ENCODE measurements at regions not wholly inside any gene's neighbourhood (a gene's known extent, or its start where the extent isn't known, plus 50 kb on each side); places are given as distances from the start of the nearest gene placed in this dataset.

- Mint-ChIP-seq H3K36me3 (ENCODE audit: low read depth) (no peaks in the 10 kb centered on the region), H3K27me3 (ENCODE audit: insufficient read depth) (no peaks in the 10 kb centered on the region), H3K4me3 (no peak overlapping the region), H3K9me3 (no peaks in the 10 kb centered on the region), H3K4me1 (no peaks in the 10 kb centered on the region), H3K27ac (no peak overlapping the region)
- no peak for DNase-seq
- Histone ChIP-seq H3K4me1 (ENCODE audit: control insufficient read depth, insufficient read depth, low read length) (no peaks in the 10 kb centered on the region), H3K9ac (ENCODE audit: extremely low read depth, low read length, poor library complexity, severe bottlenecking) (no peak overlapping the region), H3K4me3 (ENCODE audit: low read length) (no peak overlapping the region), H3K36me3 (ENCODE audit: control insufficient read depth, insufficient read depth, low read length) (no peaks in the 10 kb centered on the region), H3K9me3 (ENCODE audit: control insufficient read depth, low read length) (no peaks in the 10 kb centered on the region), H3K27me3 (ENCODE audit: control insufficient read depth, insufficient read depth, low read length, poor library complexity, severe bottlenecking) (no peaks in the 10 kb centered on the region), H3K27ac (ENCODE audit: low read depth, low read length) (no peak overlapping the region)
- 83 to 85% methylated on average over 3 of the region's 3 CpGs for WGBS, 2 experiments (ENCODE audit: insufficient coverage in 1 of 2, insufficient read length in 1 of 2)
- no peak for TF ChIP-seq CTCF (conservative IDR thresholded peaks at IDR 0.05)
Measured at GRCh38 chr4:171130256-171130801, 682.9 kb upstream of the GALNTL6 start.

DNA sequence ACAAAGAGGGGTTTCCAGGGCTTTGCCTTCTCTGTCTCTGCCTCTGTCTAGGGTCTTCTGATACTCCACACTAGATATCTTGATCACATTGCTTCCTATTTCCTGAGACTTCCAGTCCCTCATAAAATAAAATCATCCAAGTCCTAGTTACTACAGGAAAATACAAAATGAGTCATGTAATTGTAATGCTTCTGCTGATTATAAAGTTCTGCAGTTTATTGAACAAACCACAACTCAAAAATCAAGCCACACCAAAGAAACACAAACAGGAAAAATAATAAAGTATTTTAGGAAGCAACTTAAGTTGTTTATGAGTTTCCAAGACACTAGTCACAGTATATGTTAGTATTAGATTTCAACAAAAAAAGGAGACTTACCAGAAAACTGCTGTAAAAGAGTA is 695.1 kb upstream of the GALNTL6 start:
- Mint-ChIP-seq H3K9me3 (peaks cover 8% of the 10 kb centered on the region), H3K27me3 (ENCODE audit: insufficient read depth) (no peaks in the 10 kb centered on the region), H3K36me3 (ENCODE audit: low read depth) (peaks cover 3% of the 10 kb centered on the region)

GRCh38 chr4:171117457-171117856 is 695.7 kb upstream of the GALNTL6 start:
- Mint-ChIP-seq H3K27ac (no peak overlapping the region), H3K4me1 (no peaks in the 10 kb centered on the region), H3K4me3 (no peak overlapping the region), H3K36me3 (ENCODE audit: low read depth) (peaks cover 3% of the 10 kb centered on the region), H3K27me3 (ENCODE audit: insufficient read depth) (no peaks in the 10 kb centered on the region), H3K9me3 (peaks cover 8% of the 10 kb centered on the region)
- Histone ChIP-seq H3K4me1 (ENCODE audit: control insufficient read depth, insufficient read depth, low read length) (no peaks in the 10 kb centered on the region), H3K36me3 (ENCODE audit: control insufficient read depth, insufficient read depth, low read length) (no peaks in the 10 kb centered on the region), H3K27ac (ENCODE audit: low read depth, low read length) (no peak overlapping the region), H3K4me3 (ENCODE audit: low read length) (no peak overlapping the region), H3K9ac (ENCODE audit: extremely low read depth, low read length, poor library complexity, severe bottlenecking) (no peak overlapping the region), H3K9me3 (ENCODE audit: control insufficient read depth, low read length) (peaks cover 4% of the 10 kb centered on the region), H3K27me3 (ENCODE audit: control insufficient read depth, insufficient read depth, low read length, poor library complexity, severe bottlenecking) (no peaks in the 10 kb centered on the region)
- DNase-seq = no peak
- no peak for TF ChIP-seq CTCF (conservative IDR thresholded peaks at IDR 0.05)
- WGBS, 2 experiments (ENCODE audit: insufficient coverage in 1 of 2, insufficient read length in 1 of 2) = 84% methylated on average over 1 of the region's 1 CpG; no CpG with 5 or more reads in 1 of the 2 experiments

More for the DNA sequence above, 695.1 kb upstream of the GALNTL6 start:
- H3K27ac ChIP-seq (ENCODE audit: low read depth, low read length) = no peak overlapping the region
- Mint-ChIP-seq H3K4me1 (no peaks in the 10 kb centered on the region), H3K27ac (no peak overlapping the region), H3K4me3 (no peak overlapping the region)
- H3K27me3 ChIP-seq (ENCODE audit: control insufficient read depth, insufficient read depth, low read length, poor library complexity, severe bottlenecking) = no peaks in the 10 kb centered on the region
- H3K36me3 ChIP-seq (ENCODE audit: control insufficient read depth, insufficient read depth, low read length) = no peaks in the 10 kb centered on the region
- H3K9me3 ChIP-seq (ENCODE audit: control insufficient read depth, low read length) = peaks cover 4% of the 10 kb centered on the region
- no peak for DNase-seq
- no peaks in the 10 kb centered on the region for H3K4me1 ChIP-seq (ENCODE audit: control insufficient read depth, insufficient read depth, low read length)
- no peak overlapping the region for H3K4me3 ChIP-seq (ENCODE audit: low read length)
- no peak for TF ChIP-seq CTCF (conservative IDR thresholded peaks at IDR 0.05)
- H3K9ac ChIP-seq (ENCODE audit: extremely low read depth, low read length, poor library complexity, severe bottlenecking) = no peak overlapping the region
